K562 (cell line): ENCODE measurements at regions not wholly inside any gene's neighbourhood (a gene's known extent, or its start where the extent isn't known, plus 50 kb on each side); places are given as distances from the start of the nearest gene placed in this dataset.
"Not testable (repeated sequence)": the region's sequence is repeated elsewhere in the genome, so short reads cannot be mapped to it uniquely, and the experiment has no call there.

Experiments
- ATAC-seq: fragments of 200-7000 bp; cut with Tn5 transposase; 3 replicates; pipeline ENCODE4 v1.9.1; 2020; ENCODE audit warnings: moderate library complexity
- BruUV-seq: library from RNA; stranded (reverse); fragments of 400-500 nt; replicated peaks from 2 replicates; lab custom pipeline; 2021; lab: Mats Ljungman, UMichigan
- CTCF ChIA-PET: fragments of 300-600 bp; formaldehyde crosslinking; extraction: SDS; loops from one replicate; lab custom pipeline; 2021; ENCODE audit warnings: low intra/inter-chr PET ratio; lab: Yijun Ruan, JAX
- POLR2A ChIA-PET: fragments of 300-600, 350-650 bp; sonication (Branson Sonifier 250); formaldehyde crosslinking; extraction: SDS; loops from one replicate; lab custom pipeline; 2021; ENCODE audit warnings: antibody characterized with exemption, inconsistent platforms; lab: Yijun Ruan, JAX
- DNase-seq, 4 experiments: peaks; one replicate each; pipeline versions ENCODE4 v3.0.0 to v3.0.0-alpha.2; 2011 to 2018; ENCODE audit warnings: low spot score in 3 of 4, mixed read lengths in 3 of 4; ENCODE audit errors: extremely low read depth in 1 of 4
- FAIRE-seq: peaks from 2 replicates; lab custom pipeline; 2011; peaks lifted over from hg19 to GRCh38; lab: Jason Lieb, UNC
- H2AFZ ChIP-seq: 2 replicates; pipeline ENCODE4 v1.6.0; 2011; ENCODE audit warnings: low read depth, low read length, control low read depth, inconsistent platforms
- H3K27ac ChIP-seq: fragments of 200-600 bp; 3 replicates; pipeline ENCODE4 v1.8.0; 2011; ENCODE audit warnings: low read depth, mild to moderate bottlenecking, control low read depth, inconsistent platforms, low read length, moderate library complexity, mixed read lengths; ENCODE audit errors: extremely low read depth
- H3K27me3 ChIP-seq, 2 experiments: fragments of 300-600 bp in 1 of 2; 2 replicates in 1 of 2; 3 replicates in 1 of 2; pipeline versions ENCODE4 v1.6.0 to v1.8.0; 2011; ENCODE audit warnings: inconsistent platforms in 2 of 2, low read length in 2 of 2, mild to moderate bottlenecking in 1 of 2, mixed read lengths in 1 of 2, moderate library complexity in 1 of 2; ENCODE audit not compliant: control insufficient read depth in 2 of 2, insufficient read depth in 2 of 2
- H3K36me3 ChIP-seq: fragments of 300-600 bp; 3 replicates; pipeline ENCODE4 v1.8.0; 2011; ENCODE audit warnings: mild to moderate bottlenecking, low read length, inconsistent platforms; ENCODE audit not compliant: control insufficient read depth, insufficient read depth
- H3K4me1 ChIP-seq, 2 experiments: fragments of 200-600 bp in 1 of 2; replicated peaks in 1 of 2; 2 replicates in 1 of 2; 3 replicates in 1 of 2; pipeline versions ENCODE4 v1.5.1 to v1.8.0; 2011; ENCODE audit warnings: inconsistent platforms in 2 of 2, low read length in 2 of 2, mild to moderate bottlenecking in 1 of 2, mixed read lengths in 1 of 2, moderate library complexity in 1 of 2; ENCODE audit not compliant: control insufficient read depth in 2 of 2, insufficient read depth in 2 of 2
- H3K4me2 ChIP-seq: 2 replicates; pipeline ENCODE4 v1.6.1; 2011; ENCODE audit warnings: low read length, control low read depth, inconsistent platforms, mixed read lengths; ENCODE audit not compliant: insufficient read depth
- H3K4me3 ChIP-seq: fragments of 200-600 bp; sonication (generic), shearing (Covaris generic); 2 replicates; pipeline ENCODE4 v1.5.1; 2016; ENCODE audit warnings: control low read depth, inconsistent platforms
- H3K79me2 ChIP-seq: fragments of 200-600 bp; 3 replicates; pipeline ENCODE4 v1.8.0; 2011; ENCODE audit warnings: low read length, inconsistent platforms; ENCODE audit not compliant: control insufficient read depth, insufficient read depth
- H3K9ac ChIP-seq, 2 experiments: 2 replicates each; pipeline versions ENCODE4 v1.6.0 to v1.6.1; 2011; ENCODE audit warnings: low read depth in 2 of 2, low read length in 2 of 2, control low read depth in 1 of 2, inconsistent platforms in 1 of 2, mild to moderate bottlenecking in 1 of 2, mixed read lengths in 1 of 2; ENCODE audit not compliant: insufficient read depth in 1 of 2
- H3K9me1 ChIP-seq: one replicate; pipeline ENCODE4 v1.6.0; 2011; ENCODE audit warnings: inconsistent platforms, mild to moderate bottlenecking, low read length, moderate library complexity; ENCODE audit not compliant: control insufficient read depth, insufficient read depth
- H3K9me3 ChIP-seq: replicated peaks from 2 replicates; pipeline ENCODE4 v1.5.1; 2011; ENCODE audit warnings: low read depth, low read length, inconsistent platforms; ENCODE audit not compliant: control insufficient read depth, insufficient read depth
- H4K20me1 ChIP-seq: replicated peaks from 2 replicates; pipeline ENCODE4 v1.6.1; 2011; ENCODE audit warnings: low read length, inconsistent platforms, mixed read lengths; ENCODE audit not compliant: control insufficient read depth, insufficient read depth
- NR2F6 ChIP-seq: fragments of 450-650 bp; formaldehyde crosslinking; IDR thresholded peaks from 2 replicates; pipeline ENCODE4 v1.4.0; 2020; ENCODE audit warnings: mild to moderate bottlenecking
- SMAD1 ChIP-seq: fragments of 150-350 bp; IDR thresholded peaks from 2 replicates; pipeline ENCODE4 v1.6.1; 2014; ENCODE audit warnings: low read length, low read depth; ENCODE audit not compliant: partially characterized antibody
- in situ Hi-C: fragments of 300-500 bp; cut with MboI; formaldehyde crosslinking; loops from 4 replicates; pipeline ENCODE4 v1.15.0; 2018; ENCODE audit warnings: inconsistent platforms, mixed read lengths
- intact Hi-C: fragments of 100-400 bp; cut with micrococcal nuclease; formaldehyde crosslinking; loops from 2 replicates; pipeline ENCODE4 v1.14.2; 2022
- TF ChIP-seq, protein P1 (sequence below): fragments of 250-450 bp; sonication (Bioruptor Pico); IDR thresholded peaks from 2 replicates; pipeline ENCODE4 v1.9.0; 2021; ENCODE audit warnings: mild to moderate bottlenecking

DNA sequence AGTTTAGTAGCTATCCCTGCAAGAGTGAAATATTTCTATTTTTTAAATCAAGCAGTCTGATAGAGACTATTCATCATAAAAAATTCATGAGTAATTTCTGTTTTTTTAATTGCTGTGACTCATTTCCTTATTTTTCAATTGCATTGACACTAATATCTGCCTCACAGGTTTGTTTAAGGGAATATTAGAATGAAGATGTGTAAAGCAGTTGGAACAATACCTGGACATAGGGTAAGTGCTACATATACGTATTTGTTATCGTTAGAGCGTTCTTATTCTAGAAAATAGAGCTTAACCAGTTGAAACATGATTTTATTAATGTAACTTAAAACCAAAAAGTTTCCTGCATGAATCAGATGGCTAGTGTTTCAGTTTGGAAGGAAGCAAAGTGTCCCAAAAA is 2211.3 kb downstream of the PCDH7 start (continued):
- TF ChIP-seq, protein P1, sequence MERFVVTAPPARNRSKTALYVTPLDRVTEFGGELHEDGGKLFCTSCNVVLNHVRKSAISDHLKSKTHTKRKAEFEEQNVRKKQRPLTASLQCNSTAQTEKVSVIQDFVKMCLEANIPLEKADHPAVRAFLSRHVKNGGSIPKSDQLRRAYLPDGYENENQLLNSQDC = no peak
- TF ChIP-seq, all 486 proteins: peak for 0

GRCh38 chr4:32932156-32932555 is 2212.0 kb downstream of the PCDH7 start:
- intact Hi-C loops = no loop called here

DNA sequence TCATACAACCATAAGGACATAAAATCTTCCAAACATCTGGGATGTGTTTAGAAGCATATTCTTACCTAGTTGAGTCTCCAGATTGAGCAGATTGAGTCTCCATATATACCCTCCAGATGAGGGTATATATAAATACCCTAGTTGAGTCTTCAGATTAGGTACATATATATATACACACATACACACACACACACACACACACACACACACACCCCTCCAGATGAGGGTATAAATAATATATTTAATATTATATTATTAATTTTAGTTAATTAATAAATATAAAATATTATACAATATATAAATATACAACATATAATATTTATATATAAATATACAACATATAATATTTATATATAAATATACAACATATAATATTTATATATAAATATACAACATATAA is 2219.1 kb downstream of the PCDH7 start:
- H3K27ac ChIP-seq, H3K4me1 ChIP-seq, intact Hi-C loops, H3K9ac ChIP-seq, POLR2A ChIA-PET, FAIRE-seq, CTCF ChIA-PET, H3K4me3 ChIP-seq, H3K9me3 ChIP-seq, H3K9me1 ChIP-seq, H3K36me3 ChIP-seq, DNase-seq, ATAC-seq, in situ Hi-C loops, H3K4me2 ChIP-seq, H3K79me2 ChIP-seq, H2AFZ ChIP-seq, BruUV-seq, H4K20me1 ChIP-seq, H3K27me3 ChIP-seq: not testable (repeated sequence)

More at GRCh38 chr4:32932156-32932555, 2212.0 kb downstream of the PCDH7 start:
- H3K4me1 ChIP-seq = no peaks in the 10 kb centered on the region
- no peak overlapping the region for H3K4me2 ChIP-seq
- FAIRE-seq (no peak), DNase-seq (no peak), ATAC-seq (no peak)
- no peaks in the 10 kb centered on the region for H3K9me1 ChIP-seq
- no peaks in the 10 kb centered on the region for H3K9me3 ChIP-seq
- H4K20me1 ChIP-seq = no peaks in the 10 kb centered on the region
- BruUV-seq = no TSS peak
- POLR2A ChIA-PET = no interaction called here
- H3K36me3 ChIP-seq = no peaks in the 10 kb centered on the region
- in situ Hi-C loops = no loop called here
- no peaks in the 10 kb centered on the region for H3K27me3 ChIP-seq
- TF ChIP-seq NR2F6 (CRISPR knock-in tag) (no peak), SMAD1 (no peak)
- TF ChIP-seq, all 486 proteins: peak for 0
- no peaks in the 10 kb centered on the region for H3K79me2 ChIP-seq
- CTCF ChIA-PET = no interaction called here
- H2AFZ ChIP-seq = no peak overlapping the region
- H3K4me3 ChIP-seq = no peak overlapping the region
- H3K9ac ChIP-seq = no peak overlapping the region
- H3K27ac ChIP-seq = no peak overlapping the region
